ENCODE measurements at regions not wholly inside any gene's neighbourhood (a gene's known extent, or its start where the extent isn't known, plus 50 kb on each side); places are given as distances from the start of the nearest gene placed in this dataset.

DNA sequence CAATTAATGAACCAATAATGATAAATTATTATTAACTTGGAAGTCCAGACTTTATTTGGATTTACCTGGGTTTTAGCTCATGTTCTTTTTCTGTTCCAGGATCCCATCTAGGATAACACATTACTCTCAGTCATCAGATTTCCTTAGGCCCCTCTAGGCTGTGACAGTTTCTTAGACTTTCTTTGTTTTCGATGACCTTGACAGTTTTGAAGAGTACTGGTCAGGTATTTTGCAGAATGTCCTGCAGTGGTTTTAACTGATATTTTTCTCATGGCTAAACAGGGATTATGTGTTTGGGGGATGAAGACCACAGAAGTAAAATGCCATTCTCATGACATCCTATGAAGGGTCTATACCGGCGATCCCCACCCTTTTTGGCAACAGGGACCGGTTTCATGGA is 144.0 kb downstream of the NAV1 start:
- H3K9me2 ChIP-seq (ENCODE audit: insufficient read depth): no peaks in the 10 kb centered on the region
- no peaks in the 10 kb centered on the region for H3K36me3 ChIP-seq (ENCODE audit: insufficient read depth)
- Mint-ChIP-seq H3K27me3 (ENCODE audit: insufficient read depth, low read depth, poor library complexity) (peaks cover 4% of the 10 kb centered on the region), H3K4me3 (no peak overlapping the region), H3K9me3 (no peaks in the 10 kb centered on the region; the same call in 2 of the 3 replicates), H3K27ac (no peak overlapping the region; the same call in 1 of the 2 replicates), H3K4me1 (peaks cover 80% of the 10 kb centered on the region), H3K36me3 (ENCODE audit: low read depth) (peaks cover 4% of the 10 kb centered on the region; the same call in 2 of the 3 replicates)
- H3K79me2 ChIP-seq (replicated peaks; ENCODE audit: insufficient read depth): peaks cover 31% of the 10 kb centered on the region
- no peak overlapping the region for H3K27ac ChIP-seq (ENCODE audit: low read depth)
- H4K20me1 ChIP-seq (replicated peaks; ENCODE audit: insufficient read depth): no peaks in the 10 kb centered on the region
- DNase-seq (ENCODE audit: low spot score) (no peak), ATAC-seq (no peak)
- no peak overlapping the region for H2AFZ ChIP-seq
- H3K4me3 ChIP-seq: no peak overlapping the region
- peaks cover 21% of the 10 kb centered on the region; the same call in 1 of the 2 replicates for H3F3A ChIP-seq (replicated peaks; ENCODE audit: low read depth)
- no peaks in the 10 kb centered on the region for H3K27me3 ChIP-seq (ENCODE audit: insufficient read depth)
- H3K4me2 ChIP-seq: no peak overlapping the region
- TF ChIP-seq CREB1 (CRISPR knock-in tag; IDR thresholded peaks at IDR 0.05; ENCODE audit: low read depth) (no peak), POLR2AphosphoS5 (IDR thresholded peaks at IDR 0.05; ENCODE audit: low read depth) (no peak), EZH2phosphoT487 (IDR thresholded peaks at IDR 0.05; ENCODE audit: unreplicated experiment) (no peak), ZNF114 (CRISPR knock-in tag; IDR thresholded peaks at IDR 0.05) (no peak), JUNB (IDR thresholded peaks at IDR 0.05; ENCODE audit: unreplicated experiment) (no peak), NANOG (IDR thresholded peaks at IDR 0.05; ENCODE audit: borderline replicate concordance) (no peak), STAT1 (IDR thresholded peaks at IDR 0.05; ENCODE audit: unreplicated experiment) (no peak), EZH2 (IDR thresholded peaks at IDR 0.05; ENCODE audit: low read depth, unreplicated experiment) (no peak), ZNF331 (CRISPR knock-in tag; IDR thresholded peaks at IDR 0.05; ENCODE audit: low read depth) (no peak)
- TF ChIP-seq, protein P1, sequence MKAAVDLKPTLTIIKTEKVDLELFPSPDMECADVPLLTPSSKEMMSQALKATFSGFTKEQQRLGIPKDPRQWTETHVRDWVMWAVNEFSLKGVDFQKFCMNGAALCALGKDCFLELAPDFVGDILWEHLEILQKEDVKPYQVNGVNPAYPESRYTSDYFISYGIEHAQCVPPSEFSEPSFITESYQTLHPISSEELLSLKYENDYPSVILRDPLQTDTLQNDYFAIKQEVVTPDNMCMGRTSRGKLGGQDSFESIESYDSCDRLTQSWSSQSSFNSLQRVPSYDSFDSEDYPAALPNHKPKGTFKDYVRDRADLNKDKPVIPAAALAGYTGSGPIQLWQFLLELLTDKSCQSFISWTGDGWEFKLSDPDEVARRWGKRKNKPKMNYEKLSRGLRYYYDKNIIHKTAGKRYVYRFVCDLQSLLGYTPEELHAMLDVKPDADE (IDR thresholded peaks at IDR 0.05): no peak
- TF ChIP-seq, protein P2, sequence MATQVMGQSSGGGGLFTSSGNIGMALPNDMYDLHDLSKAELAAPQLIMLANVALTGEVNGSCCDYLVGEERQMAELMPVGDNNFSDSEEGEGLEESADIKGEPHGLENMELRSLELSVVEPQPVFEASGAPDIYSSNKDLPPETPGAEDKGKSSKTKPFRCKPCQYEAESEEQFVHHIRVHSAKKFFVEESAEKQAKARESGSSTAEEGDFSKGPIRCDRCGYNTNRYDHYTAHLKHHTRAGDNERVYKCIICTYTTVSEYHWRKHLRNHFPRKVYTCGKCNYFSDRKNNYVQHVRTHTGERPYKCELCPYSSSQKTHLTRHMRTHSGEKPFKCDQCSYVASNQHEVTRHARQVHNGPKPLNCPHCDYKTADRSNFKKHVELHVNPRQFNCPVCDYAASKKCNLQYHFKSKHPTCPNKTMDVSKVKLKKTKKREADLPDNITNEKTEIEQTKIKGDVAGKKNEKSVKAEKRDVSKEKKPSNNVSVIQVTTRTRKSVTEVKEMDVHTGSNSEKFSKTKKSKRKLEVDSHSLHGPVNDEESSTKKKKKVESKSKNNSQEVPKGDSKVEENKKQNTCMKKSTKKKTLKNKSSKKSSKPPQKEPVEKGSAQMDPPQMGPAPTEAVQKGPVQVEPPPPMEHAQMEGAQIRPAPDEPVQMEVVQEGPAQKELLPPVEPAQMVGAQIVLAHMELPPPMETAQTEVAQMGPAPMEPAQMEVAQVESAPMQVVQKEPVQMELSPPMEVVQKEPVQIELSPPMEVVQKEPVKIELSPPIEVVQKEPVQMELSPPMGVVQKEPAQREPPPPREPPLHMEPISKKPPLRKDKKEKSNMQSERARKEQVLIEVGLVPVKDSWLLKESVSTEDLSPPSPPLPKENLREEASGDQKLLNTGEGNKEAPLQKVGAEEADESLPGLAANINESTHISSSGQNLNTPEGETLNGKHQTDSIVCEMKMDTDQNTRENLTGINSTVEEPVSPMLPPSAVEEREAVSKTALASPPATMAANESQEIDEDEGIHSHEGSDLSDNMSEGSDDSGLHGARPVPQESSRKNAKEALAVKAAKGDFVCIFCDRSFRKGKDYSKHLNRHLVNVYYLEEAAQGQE (IDR thresholded peaks at IDR 0.05; ENCODE audit: unreplicated experiment): no peak
- TF ChIP-seq, protein P3, sequence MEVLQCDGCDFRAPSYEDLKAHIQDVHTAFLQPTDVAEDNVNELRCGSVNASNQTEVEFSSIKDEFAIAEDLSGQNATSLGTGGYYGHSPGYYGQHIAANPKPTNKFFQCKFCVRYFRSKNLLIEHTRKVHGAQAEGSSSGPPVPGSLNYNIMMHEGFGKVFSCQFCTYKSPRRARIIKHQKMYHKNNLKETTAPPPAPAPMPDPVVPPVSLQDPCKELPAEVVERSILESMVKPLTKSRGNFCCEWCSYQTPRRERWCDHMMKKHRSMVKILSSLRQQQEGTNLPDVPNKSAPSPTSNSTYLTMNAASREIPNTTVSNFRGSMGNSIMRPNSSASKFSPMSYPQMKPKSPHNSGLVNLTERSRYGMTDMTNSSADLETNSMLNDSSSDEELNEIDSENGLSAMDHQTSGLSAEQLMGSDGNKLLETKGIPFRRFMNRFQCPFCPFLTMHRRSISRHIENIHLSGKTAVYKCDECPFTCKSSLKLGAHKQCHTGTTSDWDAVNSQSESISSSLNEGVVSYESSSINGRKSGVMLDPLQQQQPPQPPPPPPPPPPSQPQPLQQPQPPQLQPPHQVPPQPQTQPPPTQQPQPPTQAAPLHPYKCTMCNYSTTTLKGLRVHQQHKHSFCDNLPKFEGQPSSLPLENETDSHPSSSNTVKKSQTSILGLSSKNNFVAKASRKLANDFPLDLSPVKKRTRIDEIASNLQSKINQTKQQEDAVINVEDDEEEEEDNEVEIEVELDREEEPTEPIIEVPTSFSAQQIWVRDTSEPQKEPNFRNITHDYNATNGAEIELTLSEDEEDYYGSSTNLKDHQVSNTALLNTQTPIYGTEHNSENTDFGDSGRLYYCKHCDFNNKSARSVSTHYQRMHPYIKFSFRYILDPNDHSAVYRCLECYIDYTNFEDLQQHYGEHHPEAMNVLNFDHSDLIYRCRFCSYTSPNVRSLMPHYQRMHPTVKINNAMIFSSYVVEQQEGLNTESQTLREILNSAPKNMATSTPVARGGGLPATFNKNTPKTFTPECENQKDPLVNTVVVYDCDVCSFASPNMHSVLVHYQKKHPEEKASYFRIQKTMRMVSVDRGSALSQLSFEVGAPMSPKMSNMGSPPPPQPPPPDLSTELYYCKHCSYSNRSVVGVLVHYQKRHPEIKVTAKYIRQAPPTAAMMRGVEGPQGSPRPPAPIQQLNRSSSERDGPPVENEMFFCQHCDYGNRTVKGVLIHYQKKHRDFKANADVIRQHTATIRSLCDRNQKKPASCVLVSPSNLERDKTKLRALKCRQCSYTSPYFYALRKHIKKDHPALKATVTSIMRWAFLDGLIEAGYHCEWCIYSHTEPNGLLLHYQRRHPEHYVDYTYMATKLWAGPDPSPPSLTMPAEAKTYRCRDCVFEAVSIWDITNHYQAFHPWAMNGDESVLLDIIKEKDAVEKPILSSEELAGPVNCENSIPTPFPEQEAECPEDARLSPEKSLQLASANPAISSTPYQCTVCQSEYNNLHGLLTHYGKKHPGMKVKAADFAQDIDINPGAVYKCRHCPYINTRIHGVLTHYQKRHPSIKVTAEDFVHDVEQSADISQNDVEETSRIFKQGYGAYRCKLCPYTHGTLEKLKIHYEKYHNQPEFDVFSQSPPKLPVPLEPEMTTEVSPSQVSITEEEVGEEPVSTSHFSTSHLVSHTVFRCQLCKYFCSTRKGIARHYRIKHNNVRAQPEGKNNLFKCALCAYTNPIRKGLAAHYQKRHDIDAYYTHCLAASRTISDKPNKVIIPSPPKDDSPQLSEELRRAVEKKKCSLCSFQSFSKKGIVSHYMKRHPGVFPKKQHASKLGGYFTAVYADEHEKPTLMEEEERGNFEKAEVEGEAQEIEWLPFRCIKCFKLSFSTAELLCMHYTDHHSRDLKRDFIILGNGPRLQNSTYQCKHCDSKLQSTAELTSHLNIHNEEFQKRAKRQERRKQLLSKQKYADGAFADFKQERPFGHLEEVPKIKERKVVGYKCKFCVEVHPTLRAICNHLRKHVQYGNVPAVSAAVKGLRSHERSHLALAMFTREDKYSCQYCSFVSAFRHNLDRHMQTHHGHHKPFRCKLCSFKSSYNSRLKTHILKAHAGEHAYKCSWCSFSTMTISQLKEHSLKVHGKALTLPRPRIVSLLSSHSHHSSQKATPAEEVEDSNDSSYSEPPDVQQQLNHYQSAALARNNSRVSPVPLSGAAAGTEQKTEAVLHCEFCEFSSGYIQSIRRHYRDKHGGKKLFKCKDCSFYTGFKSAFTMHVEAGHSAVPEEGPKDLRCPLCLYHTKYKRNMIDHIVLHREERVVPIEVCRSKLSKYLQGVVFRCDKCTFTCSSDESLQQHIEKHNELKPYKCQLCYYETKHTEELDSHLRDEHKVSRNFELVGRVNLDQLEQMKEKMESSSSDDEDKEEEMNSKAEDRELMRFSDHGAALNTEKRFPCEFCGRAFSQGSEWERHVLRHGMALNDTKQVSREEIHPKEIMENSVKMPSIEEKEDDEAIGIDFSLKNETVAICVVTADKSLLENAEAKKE (CRISPR knock-in tag; IDR thresholded peaks at IDR 0.05): no peak
- TF ChIP-seq, protein P4, sequence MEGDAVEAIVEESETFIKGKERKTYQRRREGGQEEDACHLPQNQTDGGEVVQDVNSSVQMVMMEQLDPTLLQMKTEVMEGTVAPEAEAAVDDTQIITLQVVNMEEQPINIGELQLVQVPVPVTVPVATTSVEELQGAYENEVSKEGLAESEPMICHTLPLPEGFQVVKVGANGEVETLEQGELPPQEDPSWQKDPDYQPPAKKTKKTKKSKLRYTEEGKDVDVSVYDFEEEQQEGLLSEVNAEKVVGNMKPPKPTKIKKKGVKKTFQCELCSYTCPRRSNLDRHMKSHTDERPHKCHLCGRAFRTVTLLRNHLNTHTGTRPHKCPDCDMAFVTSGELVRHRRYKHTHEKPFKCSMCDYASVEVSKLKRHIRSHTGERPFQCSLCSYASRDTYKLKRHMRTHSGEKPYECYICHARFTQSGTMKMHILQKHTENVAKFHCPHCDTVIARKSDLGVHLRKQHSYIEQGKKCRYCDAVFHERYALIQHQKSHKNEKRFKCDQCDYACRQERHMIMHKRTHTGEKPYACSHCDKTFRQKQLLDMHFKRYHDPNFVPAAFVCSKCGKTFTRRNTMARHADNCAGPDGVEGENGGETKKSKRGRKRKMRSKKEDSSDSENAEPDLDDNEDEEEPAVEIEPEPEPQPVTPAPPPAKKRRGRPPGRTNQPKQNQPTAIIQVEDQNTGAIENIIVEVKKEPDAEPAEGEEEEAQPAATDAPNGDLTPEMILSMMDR (conservative IDR thresholded peaks at IDR 0.05; ENCODE audit: low read depth in 2 of 2): no peak
- peaks cover 66% of the 10 kb centered on the region for H3K4me1 ChIP-seq (ENCODE audit: insufficient read depth)
